ENCODE measurements at regions not wholly inside any gene's neighbourhood (a gene's known extent, or its start where the extent isn't known, plus 50 kb on each side); places are given as distances from the start of the nearest gene placed in this dataset.
"Not testable (repeated sequence)": the region's sequence is repeated elsewhere in the genome, so short reads cannot be mapped to it uniquely, and the experiment has no call there.

DNA sequence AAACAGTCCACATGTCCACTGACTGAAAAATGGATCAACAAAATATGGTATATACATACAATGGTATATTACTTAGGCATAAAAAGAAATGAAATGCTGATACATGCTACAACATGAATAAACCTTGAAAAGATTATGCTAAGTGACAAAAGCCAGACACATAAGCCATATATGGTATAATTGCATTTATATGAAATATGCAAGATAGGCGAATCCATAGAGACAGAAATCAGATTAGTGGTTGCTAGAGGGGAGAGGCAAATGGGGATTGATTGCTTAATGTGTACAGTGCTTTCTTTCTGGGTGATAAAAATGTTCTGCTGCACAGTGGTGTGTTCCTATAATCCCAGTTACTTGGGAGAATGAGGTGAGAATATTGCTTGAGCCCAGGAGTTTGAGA, 171.0 kb downstream of the CYP26B1 start:
- Mint-ChIP-seq H3K27me3 (peaks cover 1% of the 10 kb centered on the region), H3K9me3 (no peaks in the 10 kb centered on the region), H3K27ac (no peak overlapping the region), H3K36me3 (ENCODE audit: low read depth) (no peaks in the 10 kb centered on the region), H3K4me3 (no peak overlapping the region), H3K4me1 (ENCODE audit: low read depth) (no peaks in the 10 kb centered on the region)
- intact Hi-C loops (cut with micrococcal nuclease), result no loop called here

DNA sequence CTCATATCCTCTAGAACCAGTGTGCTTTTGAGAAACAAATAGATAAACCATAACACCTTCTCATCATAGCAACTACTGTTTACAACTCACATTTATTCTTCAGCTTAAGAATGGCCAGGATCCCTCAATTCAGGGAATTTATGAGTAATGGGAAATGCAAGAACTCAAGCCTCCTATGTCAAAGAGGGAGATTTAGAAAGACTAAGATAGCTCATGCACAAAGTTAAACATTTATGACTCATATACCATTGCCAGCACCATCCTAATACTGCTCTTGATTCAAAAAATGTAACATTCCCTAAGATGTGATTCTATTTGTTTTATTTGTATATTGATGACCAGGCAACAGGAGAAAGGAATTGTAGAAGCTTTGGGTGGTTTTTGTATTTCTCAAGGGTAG, 172.8 kb downstream of the CYP26B1 start:
- H3K4me3 Mint-ChIP-seq, result no peak overlapping the region
- intact Hi-C loops (cut with micrococcal nuclease), result no loop called here
- H3K36me3 Mint-ChIP-seq (ENCODE audit: low read depth), result no peaks in the 10 kb centered on the region
- peaks cover 1% of the 10 kb centered on the region for H3K27me3 Mint-ChIP-seq
- H3K9me3 Mint-ChIP-seq, result no peaks in the 10 kb centered on the region
- H3K4me1 Mint-ChIP-seq (ENCODE audit: low read depth), result no peaks in the 10 kb centered on the region
- no peak overlapping the region for H3K27ac Mint-ChIP-seq

DNA sequence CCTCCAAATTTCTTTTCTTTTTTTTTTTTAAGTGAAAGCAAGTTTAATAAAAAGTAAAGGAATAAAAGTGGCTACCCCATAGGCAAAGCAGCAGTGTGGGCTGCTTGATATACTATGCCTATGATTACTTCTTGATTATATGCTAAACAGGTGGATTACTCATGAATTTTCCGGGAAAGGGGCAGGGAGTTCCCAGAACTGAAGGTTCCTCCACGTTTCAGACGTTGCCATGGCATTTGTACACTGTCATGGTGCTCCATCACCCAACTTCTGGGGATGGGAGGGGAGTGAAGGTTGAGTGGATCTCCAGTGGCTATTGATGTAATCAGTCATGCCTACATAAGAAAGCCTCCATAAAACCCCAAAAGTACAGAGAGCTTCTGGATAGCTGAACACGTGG, 176.2 kb downstream of the CYP26B1 start:
- peaks cover 5% of the 10 kb centered on the region for H3K27me3 Mint-ChIP-seq
- no peaks in the 10 kb centered on the region for H3K9me3 Mint-ChIP-seq
- no peaks in the 10 kb centered on the region for H3K36me3 Mint-ChIP-seq (ENCODE audit: low read depth)
- H3K4me3 Mint-ChIP-seq, result no peak overlapping the region
- H3K27ac Mint-ChIP-seq, result no peak overlapping the region
- H3K4me1 Mint-ChIP-seq (ENCODE audit: low read depth), result no peaks in the 10 kb centered on the region
- intact Hi-C loops (cut with micrococcal nuclease), result no loop called here

DNA sequence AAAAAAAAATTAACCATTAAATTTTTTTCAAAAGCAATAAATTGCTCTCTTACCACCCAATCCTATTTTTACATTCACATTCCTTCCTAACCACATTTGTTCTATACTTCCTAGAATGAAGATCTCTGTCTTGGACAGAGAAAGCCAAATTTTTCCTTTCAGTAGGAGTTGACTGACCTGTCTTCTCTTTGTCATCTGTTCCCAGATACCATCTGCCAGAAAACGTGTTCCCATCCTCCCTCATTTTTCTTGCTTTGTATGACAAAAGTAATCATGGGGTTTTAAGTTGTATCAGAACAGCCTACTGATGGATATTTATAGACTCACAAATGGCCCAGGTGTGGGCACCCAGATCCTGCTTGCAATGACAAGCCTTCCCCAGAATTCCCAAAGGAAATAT, 182.1 kb downstream of the CYP26B1 start:
- Mint-ChIP-seq H3K9me3 (no peaks in the 10 kb centered on the region), H3K4me1 (ENCODE audit: low read depth) (no peaks in the 10 kb centered on the region), H3K27ac (no peak overlapping the region), H3K27me3 (peaks cover 4% of the 10 kb centered on the region), H3K4me3 (no peak overlapping the region), H3K36me3 (ENCODE audit: low read depth) (no peaks in the 10 kb centered on the region)
- intact Hi-C loops (cut with micrococcal nuclease), result no loop called here

DNA sequence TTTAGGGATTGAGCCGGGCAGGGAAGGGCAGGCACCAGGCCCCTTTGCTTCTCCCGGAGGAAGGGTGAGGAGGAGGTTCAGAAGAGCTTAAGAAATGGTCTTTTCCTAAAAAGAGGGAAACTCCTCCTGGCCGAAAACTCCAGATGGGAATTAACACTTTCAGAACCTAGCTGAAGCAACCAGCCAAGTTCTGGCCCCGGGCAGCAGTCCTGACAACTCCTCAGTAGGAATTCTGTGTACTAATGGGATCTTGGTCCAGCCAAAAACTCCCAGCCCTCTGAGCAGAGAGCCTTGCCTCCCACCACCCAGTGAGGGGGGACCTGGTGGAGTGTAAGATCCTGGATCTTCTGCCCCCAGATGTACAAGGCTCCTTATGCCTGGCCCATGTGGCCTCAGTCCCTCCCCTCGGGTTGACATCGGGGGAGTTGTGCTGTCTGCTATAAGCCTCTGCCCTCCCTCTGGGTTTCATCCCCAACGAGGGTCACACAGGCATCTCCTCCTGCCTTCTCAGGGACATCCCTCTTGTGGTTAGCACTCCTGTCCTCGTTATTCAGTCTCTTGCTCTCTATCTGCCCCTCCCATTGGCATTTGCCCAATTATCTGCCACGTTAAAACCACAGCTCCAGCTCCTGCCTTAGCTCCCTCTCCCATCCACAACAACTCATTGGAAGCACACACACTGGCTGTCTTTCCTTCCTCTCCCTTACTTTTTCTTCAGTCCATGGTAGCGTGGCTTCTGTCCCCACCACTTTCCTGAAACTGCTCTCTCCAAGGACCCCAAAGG, 184.6 kb downstream of the CYP26B1 start:
- Mint-ChIP-seq H3K27ac (no peak overlapping the region), H3K9me3 (peaks cover 14% of the 10 kb centered on the region), H3K27me3 (no peaks in the 10 kb centered on the region), H3K4me3 (no peak overlapping the region), H3K4me1 (ENCODE audit: low read depth) (no peaks in the 10 kb centered on the region), H3K36me3 (ENCODE audit: low read depth) (no peaks in the 10 kb centered on the region)
- intact Hi-C loops (cut with micrococcal nuclease), result no loop called here

DNA sequence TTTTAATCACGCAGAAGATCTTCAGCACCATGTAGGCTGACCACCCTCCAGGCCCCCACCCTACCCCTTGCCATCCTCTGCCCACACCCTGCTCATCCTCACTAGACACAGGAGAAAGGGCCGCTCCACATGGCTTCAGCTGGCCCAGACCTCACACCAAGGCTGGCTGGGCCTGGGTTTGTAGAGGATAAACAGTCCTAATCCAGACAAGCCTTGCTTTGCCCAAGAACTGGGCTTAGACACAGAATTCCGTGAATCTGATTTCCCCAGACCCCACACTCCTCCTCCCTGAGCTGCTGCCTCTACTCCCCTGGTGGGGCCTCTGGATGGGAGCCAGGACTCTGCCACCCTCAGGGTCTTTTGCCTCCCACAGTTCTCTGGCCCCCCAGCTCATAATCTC, 185.3 kb downstream of the CYP26B1 start:
- Mint-ChIP-seq H3K4me1 (ENCODE audit: low read depth) (no peaks in the 10 kb centered on the region), H3K36me3 (ENCODE audit: low read depth) (no peaks in the 10 kb centered on the region), H3K9me3 (peaks cover 21% of the 10 kb centered on the region), H3K27me3 (no peaks in the 10 kb centered on the region), H3K27ac (no peak overlapping the region), H3K4me3 (no peak overlapping the region)
- intact Hi-C loops (cut with micrococcal nuclease), result no loop called here

DNA sequence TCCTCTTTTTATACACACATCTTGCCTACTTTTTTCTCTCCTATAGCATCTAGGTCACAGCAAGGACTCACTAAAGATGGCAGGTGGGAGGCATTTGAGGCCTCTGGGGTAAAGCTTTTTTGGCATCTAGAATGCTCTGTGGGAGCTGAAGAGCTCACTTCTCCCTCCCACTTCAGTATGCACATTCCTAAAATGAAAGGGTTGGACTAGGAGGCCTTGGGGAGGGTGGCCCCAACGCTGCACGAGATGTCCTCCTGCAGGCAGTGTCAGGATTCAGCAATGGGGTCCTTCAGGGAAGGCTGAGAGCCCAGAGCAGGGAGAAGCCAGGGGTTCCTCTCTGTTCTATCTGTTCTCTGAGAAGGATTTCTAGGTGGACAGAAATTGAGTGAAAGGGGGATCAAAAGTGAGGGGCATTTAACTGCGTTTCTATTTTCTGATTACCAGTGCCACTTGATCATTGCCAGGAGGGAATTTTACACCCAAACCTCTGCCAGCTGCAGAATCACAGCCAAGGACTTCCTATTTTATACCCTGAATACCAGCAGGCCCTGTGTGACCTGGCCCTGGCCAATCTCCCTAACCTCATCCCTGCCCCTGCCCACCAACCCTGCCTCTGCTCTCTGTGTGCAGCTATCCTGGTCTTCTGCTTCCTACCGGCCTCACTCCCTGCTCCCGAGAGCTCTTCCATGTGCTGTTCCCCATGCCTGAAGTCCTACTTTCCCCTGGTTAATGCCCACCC, 186.2 kb downstream of the CYP26B1 start:
- no peak overlapping the region for H3K4me3 Mint-ChIP-seq

DNA sequence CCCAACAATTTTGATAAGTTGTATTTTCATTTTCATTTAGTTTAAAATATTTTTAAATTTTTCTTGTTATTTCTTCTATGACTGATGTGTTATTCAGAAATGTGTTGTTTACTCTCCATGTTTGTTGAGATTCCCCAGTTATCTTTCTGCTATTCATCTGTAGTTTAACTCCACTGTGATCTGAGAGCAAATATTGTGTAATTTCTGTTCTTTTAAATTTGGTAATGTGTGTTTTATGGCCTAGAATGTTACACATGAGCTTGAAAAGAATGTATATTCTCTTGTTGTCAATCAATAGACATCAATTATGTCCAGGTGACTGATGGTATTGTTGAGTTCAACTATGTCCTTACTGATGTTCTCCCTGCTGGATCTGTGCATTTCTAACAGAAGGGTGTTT, 188.2 kb downstream of the CYP26B1 start:
- Mint-ChIP-seq H3K4me3 (no peak overlapping the region), H3K27ac (no peak overlapping the region), H3K9me3 (peaks cover 34% of the 10 kb centered on the region), H3K36me3 (ENCODE audit: low read depth) (no peaks in the 10 kb centered on the region), H3K4me1 (ENCODE audit: low read depth) (no peaks in the 10 kb centered on the region), H3K27me3 (no peaks in the 10 kb centered on the region)
- intact Hi-C loops (cut with micrococcal nuclease), result no loop called here

More for the DNA sequence above, 186.2 kb downstream of the CYP26B1 start:
- no peaks in the 10 kb centered on the region for H3K4me1 Mint-ChIP-seq (ENCODE audit: low read depth)
- intact Hi-C loops (cut with micrococcal nuclease), result no loop called here
- H3K9me3 Mint-ChIP-seq, result peaks cover 30% of the 10 kb centered on the region
- no peaks in the 10 kb centered on the region for H3K27me3 Mint-ChIP-seq
- H3K36me3 Mint-ChIP-seq (ENCODE audit: low read depth), result no peaks in the 10 kb centered on the region
- no peak overlapping the region for H3K27ac Mint-ChIP-seq

DNA sequence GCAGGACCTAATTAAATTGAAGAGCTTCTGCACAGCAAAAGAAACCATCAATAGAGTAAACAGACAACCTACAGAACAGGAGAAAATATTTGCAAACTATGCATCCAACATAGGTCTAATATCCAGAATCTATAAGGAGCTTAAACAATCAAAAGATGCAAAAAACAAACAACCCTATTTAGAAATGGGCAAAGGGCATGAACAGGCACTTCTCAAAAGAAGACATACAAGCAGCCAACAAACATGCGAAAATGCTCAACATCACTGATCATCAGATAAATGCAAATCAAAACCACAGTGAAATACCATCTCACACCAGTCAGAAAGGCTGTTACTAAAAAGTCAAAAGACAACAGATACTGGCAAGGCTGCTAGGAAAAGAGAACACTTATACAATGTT, 189.2 kb downstream of the CYP26B1 start:
- H3K27me3 Mint-ChIP-seq; intact Hi-C loops (cut with micrococcal nuclease); H3K4me3 Mint-ChIP-seq; H3K27ac Mint-ChIP-seq; H3K4me1 Mint-ChIP-seq (ENCODE audit: low read depth); H3K36me3 Mint-ChIP-seq (ENCODE audit: low read depth): not testable (repeated sequence)
- peaks cover 34% of the 10 kb centered on the region for H3K9me3 Mint-ChIP-seq

DNA sequence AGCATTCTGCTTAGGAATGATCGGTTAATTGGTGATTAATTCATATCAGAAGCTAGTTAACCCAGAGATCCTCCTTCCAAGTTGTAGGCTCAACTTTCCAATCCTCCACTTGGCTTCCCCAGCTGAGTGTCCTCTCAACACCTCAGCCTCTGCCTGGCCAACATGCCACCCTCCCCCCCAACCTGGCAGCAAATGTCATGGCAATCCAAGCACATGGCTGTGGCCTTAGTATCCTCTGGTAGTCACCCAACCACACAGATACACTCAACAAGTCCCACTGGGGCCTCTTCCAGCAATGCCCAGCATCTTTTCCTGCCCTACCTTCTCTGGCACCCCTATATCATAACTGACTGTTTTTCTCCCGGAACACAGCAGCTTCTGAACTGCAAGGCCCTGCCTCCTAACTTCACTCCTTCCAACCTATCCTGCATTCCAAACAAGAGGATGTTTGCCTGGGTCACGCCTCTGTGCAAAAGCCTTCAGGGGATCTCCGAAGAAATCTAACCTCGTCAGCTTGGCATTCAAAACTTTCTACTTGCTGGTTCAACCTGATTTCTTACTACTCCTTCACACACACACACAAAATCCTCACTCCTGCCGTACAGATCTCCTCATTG, 195.0 kb downstream of the CYP26B1 start:
- H3K27ac Mint-ChIP-seq, result no peak overlapping the region
- no peak overlapping the region for H3K4me3 Mint-ChIP-seq
- no peaks in the 10 kb centered on the region for H3K36me3 Mint-ChIP-seq (ENCODE audit: low read depth)
- no peaks in the 10 kb centered on the region for H3K4me1 Mint-ChIP-seq (ENCODE audit: low read depth)
- intact Hi-C loops (cut with micrococcal nuclease), result no loop called here
- H3K9me3 Mint-ChIP-seq, result peaks cover 16% of the 10 kb centered on the region
- no peaks in the 10 kb centered on the region for H3K27me3 Mint-ChIP-seq

DNA sequence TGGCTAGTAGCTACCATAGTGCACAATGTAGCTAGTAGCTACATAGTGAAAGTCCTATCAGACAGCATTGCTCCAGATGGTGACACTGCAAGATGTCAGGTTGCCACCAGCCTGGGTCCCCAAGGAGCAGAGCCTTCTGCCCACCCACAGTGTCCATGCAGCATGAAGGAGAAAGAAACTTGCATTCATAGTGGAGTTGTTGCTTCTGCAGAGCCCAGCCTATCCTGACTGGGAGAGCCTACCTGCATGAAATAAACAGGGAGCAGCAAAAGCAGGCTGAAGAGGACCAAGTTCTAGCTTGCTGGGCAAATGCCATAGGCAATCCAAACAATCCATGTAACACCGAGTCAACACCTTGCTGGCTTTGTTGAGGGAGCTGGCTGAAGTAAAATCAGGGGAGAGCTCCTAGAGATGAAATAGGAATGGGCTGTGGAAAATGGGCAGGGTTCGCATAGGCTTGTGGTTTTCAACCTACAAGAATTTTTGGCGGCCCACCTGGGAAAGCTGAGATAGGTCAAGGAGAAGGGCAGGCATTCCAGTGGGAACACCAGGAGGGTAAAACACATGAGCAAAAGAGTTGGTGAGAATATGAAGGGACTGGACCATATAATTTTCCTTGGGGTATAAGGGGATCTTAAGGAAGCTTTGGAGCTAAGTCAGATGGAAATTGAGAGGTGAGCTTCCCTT, 195.8 kb downstream of the CYP26B1 start:
- intact Hi-C loops (cut with micrococcal nuclease), result no loop called here
- H3K36me3 Mint-ChIP-seq (ENCODE audit: low read depth), result no peaks in the 10 kb centered on the region
- H3K4me3 Mint-ChIP-seq, result no peak overlapping the region
- peaks cover 8% of the 10 kb centered on the region for H3K9me3 Mint-ChIP-seq
- no peaks in the 10 kb centered on the region for H3K27me3 Mint-ChIP-seq
- H3K4me1 Mint-ChIP-seq (ENCODE audit: low read depth), result no peaks in the 10 kb centered on the region
- H3K27ac Mint-ChIP-seq, result no peak overlapping the region

DNA sequence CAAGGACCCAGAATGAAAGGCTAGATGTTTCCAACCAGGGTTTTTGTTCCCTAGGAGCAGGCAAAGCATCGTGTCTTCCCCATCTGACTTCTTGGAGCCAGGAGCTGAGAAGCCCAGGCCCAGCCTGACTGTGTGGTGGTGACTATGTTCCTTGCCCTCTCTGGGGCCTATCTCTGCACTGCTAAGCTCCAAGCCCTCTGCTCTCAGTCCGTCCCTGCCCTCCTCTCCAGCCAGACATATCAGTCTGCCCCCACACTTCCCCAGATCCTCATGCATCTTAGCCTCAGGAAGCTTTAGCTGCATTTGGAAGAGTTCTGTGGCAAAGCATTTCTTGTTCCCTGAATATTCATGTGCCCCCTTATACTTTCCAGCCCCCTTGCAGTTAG, 196.6 kb downstream of the CYP26B1 start:
- Mint-ChIP-seq H3K27ac (no peak overlapping the region), H3K4me1 (ENCODE audit: low read depth) (no peaks in the 10 kb centered on the region), H3K9me3 (peaks cover under 1% of the 10 kb centered on the region), H3K27me3 (no peaks in the 10 kb centered on the region), H3K4me3 (no peak overlapping the region), H3K36me3 (ENCODE audit: low read depth) (no peaks in the 10 kb centered on the region)
- intact Hi-C loops (cut with micrococcal nuclease), result no loop called here

DNA sequence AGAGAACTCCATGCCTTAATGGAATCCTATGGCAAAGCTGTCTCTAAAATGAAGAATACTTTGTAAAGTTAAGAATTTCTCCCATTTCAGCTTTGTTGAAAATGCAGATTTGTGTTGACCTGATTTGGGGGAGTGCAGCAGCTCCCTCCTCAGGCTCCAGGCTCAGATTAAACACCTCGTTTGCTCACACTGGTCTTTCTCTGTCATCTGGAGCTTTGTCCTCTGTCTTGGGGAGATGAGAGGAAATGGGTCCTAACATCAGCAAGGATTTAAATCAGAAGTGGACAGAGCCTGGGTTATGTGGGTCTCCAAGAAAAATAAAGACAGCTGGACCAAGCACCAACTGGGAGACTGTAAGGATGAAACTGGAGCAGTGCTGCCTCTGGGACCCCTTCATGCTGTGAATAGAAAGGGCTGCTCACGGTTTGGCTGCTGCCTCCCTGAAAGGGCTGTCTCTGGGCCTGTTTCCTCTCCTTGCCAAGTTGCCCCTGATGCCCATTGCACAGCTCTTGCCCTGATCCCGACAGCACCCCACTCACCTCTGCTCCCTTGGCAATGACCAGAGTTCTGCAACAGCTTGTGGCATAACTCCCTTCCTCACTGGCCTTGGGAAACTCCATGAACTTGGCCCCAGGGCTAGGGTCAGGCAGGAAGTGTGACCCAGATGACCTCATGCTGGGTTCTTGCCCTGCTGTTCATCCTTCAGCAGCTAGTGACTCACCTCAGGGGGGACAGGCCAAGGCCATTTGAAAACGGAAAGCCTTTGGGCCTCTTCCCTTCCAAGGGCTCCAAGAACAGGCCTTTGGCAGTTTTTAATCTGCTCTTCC, 197.2 kb downstream of the CYP26B1 start:
- no peak overlapping the region for H3K4me3 Mint-ChIP-seq
- no peaks in the 10 kb centered on the region for H3K4me1 Mint-ChIP-seq (ENCODE audit: low read depth)
- no peak overlapping the region for H3K27ac Mint-ChIP-seq
- H3K9me3 Mint-ChIP-seq, result no peaks in the 10 kb centered on the region
- no peaks in the 10 kb centered on the region for H3K27me3 Mint-ChIP-seq
- intact Hi-C loops (cut with micrococcal nuclease), result no loop called here
- no peaks in the 10 kb centered on the region for H3K36me3 Mint-ChIP-seq (ENCODE audit: low read depth)
